ENCODE measurements at regions not wholly inside any gene's neighbourhood (a gene's known extent, or its start where the extent isn't known, plus 50 kb on each side); places are given as distances from the start of the nearest gene placed in this dataset.

GRCh38 chr14:55973911-55974630 lies 144.1 kb upstream of the PELI2 start:
- Mint-ChIP-seq H3K9me3 (ENCODE audit: unreplicated experiment) (no peaks in the 10 kb centered on the region), H3K4me3 (ENCODE audit: unreplicated experiment) (no peak overlapping the region), H3K27me3 (ENCODE audit: low read depth, unreplicated experiment) (peaks cover 7% of the 10 kb centered on the region), H3K27ac (ENCODE audit: unreplicated experiment) (peak overlapping the region; percentile 91), H3K36me3 (ENCODE audit: low read depth, unreplicated experiment) (peaks cover 2% of the 10 kb centered on the region), H3K4me1 (ENCODE audit: low read depth, unreplicated experiment) (peaks cover 14% of the 10 kb centered on the region)
- Histone ChIP-seq H4K20me1 (ENCODE audit: insufficient read depth, low read length) (no peaks in the 10 kb centered on the region), H3K4me2 (ENCODE audit: low read length) (no peak overlapping the region), H3K4me1 (ENCODE audit: insufficient read depth, low read length) (no peaks in the 10 kb centered on the region), H3K4me3 (ENCODE audit: insufficient read depth, low read depth, low read length) (no peak overlapping the region), H3K36me3 (ENCODE audit: insufficient read depth, low read length) (no peaks in the 10 kb centered on the region), H3K27me3 (ENCODE audit: insufficient read depth, low read length) (no peaks in the 10 kb centered on the region), H2AFZ (ENCODE audit: low read depth, low read length) (no peak overlapping the region), H3K9ac (ENCODE audit: low read length) (no peak overlapping the region), H3K9me3 (ENCODE audit: insufficient read depth, low read depth, low read length) (no peaks in the 10 kb centered on the region), H3K27ac (ENCODE audit: low read depth, low read length) (no peak overlapping the region), H3K79me2 (ENCODE audit: insufficient read depth, low read length) (no peaks in the 10 kb centered on the region)
- no peak for TF ChIP-seq EZH2 (IDR thresholded peaks at IDR 0.05; ENCODE audit: insufficient read depth, low read length)
- DNase-seq (ENCODE audit: low read depth) (peak; percentile 54), FAIRE-seq (no peak)

DNA sequence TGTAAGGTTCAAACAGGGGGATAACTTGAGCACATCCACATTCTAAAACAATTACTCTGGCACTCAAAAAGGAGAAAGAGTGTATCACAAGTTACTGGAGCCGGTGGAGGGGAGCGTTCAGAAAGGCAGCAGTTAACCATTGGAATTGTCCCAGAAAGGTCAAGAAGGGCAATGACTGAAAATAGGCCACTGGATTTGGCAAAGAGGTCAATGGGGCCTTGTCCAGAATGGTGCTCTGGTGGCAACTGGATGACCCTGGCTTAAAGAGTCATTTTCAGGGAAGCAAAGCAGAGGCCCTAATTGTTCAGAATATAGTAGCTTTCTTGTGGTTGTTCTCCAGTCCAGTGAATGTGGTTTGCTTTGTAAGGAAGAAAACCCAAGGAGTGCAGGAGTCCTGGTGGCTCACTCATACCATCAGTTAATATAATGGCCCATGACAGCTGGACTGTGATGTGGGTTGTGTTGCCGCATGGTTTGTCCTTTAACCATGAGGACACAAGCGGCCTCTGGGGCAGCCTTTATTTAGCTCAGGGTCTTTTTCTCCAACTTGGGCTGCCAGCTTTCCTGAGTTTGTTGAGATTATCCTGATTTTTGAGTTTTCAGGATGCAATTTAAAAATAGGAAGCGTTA lies 142.8 kb upstream of the PELI2 start:
- TF ChIP-seq CTCF (IDR thresholded peaks at IDR 0.05; ENCODE audit: insufficient read depth, low read depth, low read length): no peak
- no peak for TF ChIP-seq EZH2 (IDR thresholded peaks at IDR 0.05; ENCODE audit: insufficient read depth, low read length)
- no peak overlapping the region for H3K27ac Mint-ChIP-seq (ENCODE audit: unreplicated experiment)
- peaks cover 7% of the 10 kb centered on the region for H3K27me3 Mint-ChIP-seq (ENCODE audit: low read depth, unreplicated experiment)

DNA sequence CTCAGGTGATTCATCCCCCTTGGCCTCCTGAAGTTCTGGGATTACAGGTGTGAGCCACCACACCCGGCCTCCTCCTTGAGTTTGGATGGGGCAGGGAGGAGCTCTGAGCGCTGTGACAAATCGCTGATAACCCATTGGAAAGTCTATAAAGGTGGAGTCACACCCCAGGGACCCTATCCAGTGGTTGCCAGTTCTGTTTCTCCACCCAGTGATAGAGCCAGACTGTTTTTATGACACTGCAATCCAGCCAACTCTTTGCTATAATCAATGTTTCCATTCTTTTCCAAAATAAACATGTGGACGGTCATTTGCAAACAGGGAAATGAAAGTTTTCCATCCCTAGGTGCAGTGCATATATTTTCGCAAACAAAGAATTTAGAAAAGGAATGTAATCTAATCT lies 142.0 kb upstream of the PELI2 start:
- FAIRE-seq: no peak
- H3K4me1 ChIP-seq (ENCODE audit: insufficient read depth, low read length): no peaks in the 10 kb centered on the region
- DNase-seq (ENCODE audit: low read depth): no peak
- H3K9me3 ChIP-seq (ENCODE audit: insufficient read depth, low read depth, low read length): no peaks in the 10 kb centered on the region
- no peak overlapping the region for H3K9ac ChIP-seq (ENCODE audit: low read length)
- H3K4me2 ChIP-seq (ENCODE audit: low read length): no peak overlapping the region
- H3K9me3 Mint-ChIP-seq (ENCODE audit: unreplicated experiment): peaks cover 5% of the 10 kb centered on the region
- no peaks in the 10 kb centered on the region for H3K27me3 ChIP-seq (ENCODE audit: insufficient read depth, low read length)
- H2AFZ ChIP-seq (ENCODE audit: low read depth, low read length): no peak overlapping the region
- H3K79me2 ChIP-seq (ENCODE audit: insufficient read depth, low read length): no peaks in the 10 kb centered on the region
- TF ChIP-seq CTCF (IDR thresholded peaks at IDR 0.05; ENCODE audit: insufficient read depth, low read depth, low read length): no peak
- TF ChIP-seq EZH2 (IDR thresholded peaks at IDR 0.05; ENCODE audit: insufficient read depth, low read length): no peak
- peaks cover 14% of the 10 kb centered on the region for H3K4me1 Mint-ChIP-seq (ENCODE audit: low read depth, unreplicated experiment)
- H3K27me3 Mint-ChIP-seq (ENCODE audit: low read depth, unreplicated experiment): no peaks in the 10 kb centered on the region
- no peaks in the 10 kb centered on the region for H3K36me3 Mint-ChIP-seq (ENCODE audit: low read depth, unreplicated experiment)
- H3K4me3 Mint-ChIP-seq (ENCODE audit: unreplicated experiment): no peak overlapping the region
- H3K27ac Mint-ChIP-seq (ENCODE audit: unreplicated experiment): no peak overlapping the region
- no peaks in the 10 kb centered on the region for H4K20me1 ChIP-seq (ENCODE audit: insufficient read depth, low read length)
- no peaks in the 10 kb centered on the region for H3K36me3 ChIP-seq (ENCODE audit: insufficient read depth, low read length)
- H3K27ac ChIP-seq (ENCODE audit: low read depth, low read length): no peak overlapping the region
- H3K4me3 ChIP-seq (ENCODE audit: insufficient read depth, low read depth, low read length): no peak overlapping the region

More for the DNA sequence above, 142.8 kb upstream of the PELI2 start:
- no peak overlapping the region for H3K9ac ChIP-seq (ENCODE audit: low read length)
- no peaks in the 10 kb centered on the region for H3K79me2 ChIP-seq (ENCODE audit: insufficient read depth, low read length)
- FAIRE-seq: no peak
- no peaks in the 10 kb centered on the region for H3K4me1 ChIP-seq (ENCODE audit: insufficient read depth, low read length)
- no peak for DNase-seq (ENCODE audit: low read depth)
- no peak overlapping the region for H3K4me2 ChIP-seq (ENCODE audit: low read length)
- peaks cover 14% of the 10 kb centered on the region for H3K4me1 Mint-ChIP-seq (ENCODE audit: low read depth, unreplicated experiment)
- no peaks in the 10 kb centered on the region for H3K36me3 ChIP-seq (ENCODE audit: insufficient read depth, low read length)
- H3K9me3 ChIP-seq (ENCODE audit: insufficient read depth, low read depth, low read length): no peaks in the 10 kb centered on the region
- no peak overlapping the region for H3K4me3 ChIP-seq (ENCODE audit: insufficient read depth, low read depth, low read length)
- H2AFZ ChIP-seq (ENCODE audit: low read depth, low read length): no peak overlapping the region
- H3K27me3 ChIP-seq (ENCODE audit: insufficient read depth, low read length): no peaks in the 10 kb centered on the region
- peaks cover 2% of the 10 kb centered on the region for H3K9me3 Mint-ChIP-seq (ENCODE audit: unreplicated experiment)
- no peak overlapping the region for H3K4me3 Mint-ChIP-seq (ENCODE audit: unreplicated experiment)
- no peaks in the 10 kb centered on the region for H4K20me1 ChIP-seq (ENCODE audit: insufficient read depth, low read length)
- no peak overlapping the region for H3K27ac ChIP-seq (ENCODE audit: low read depth, low read length)
- H3K36me3 Mint-ChIP-seq (ENCODE audit: low read depth, unreplicated experiment): no peaks in the 10 kb centered on the region
